ENCODE measurements at regions not wholly inside any gene's neighbourhood (a gene's known extent, or its start where the extent isn't known, plus 50 kb on each side); places are given as distances from the start of the nearest gene placed in this dataset.
"Not testable (repeated sequence)": the region's sequence is repeated elsewhere in the genome, so short reads cannot be mapped to it uniquely, and the experiment has no call there.

GRCh38 chr7:6924523-6924922 lies 98.4 kb upstream of the CCZ1B start:
- not testable (repeated sequence) for TF ChIP-seq CTCF (IDR thresholded peaks at IDR 0.05); POLR2A (IDR thresholded peaks at IDR 0.05; ENCODE audit: low read depth); POLR2AphosphoS5 (IDR thresholded peaks at IDR 0.05); EP300 (IDR thresholded peaks at IDR 0.05)

All from esophagus muscularis mucosa (tissue), 4 donors.